ENCODE measurements at regions not wholly inside any gene's neighbourhood (a gene's known extent, or its start where the extent isn't known, plus 50 kb on each side); places are given as distances from the start of the nearest gene placed in this dataset.

GRCh38 chr17:77492446-77493237 is 351.9 kb downstream of the SEC14L1 start:
- H3K4me3 ChIP-seq (ENCODE audit: low read length), result no peak overlapping the region
- no peak overlapping the region for H3K9ac ChIP-seq (ENCODE audit: low read length)
- H3K4me2 ChIP-seq (ENCODE audit: low read length), result no peak overlapping the region
- TF ChIP-seq CTCF (IDR thresholded peaks at IDR 0.05; ENCODE audit: low read depth, low read length), result no peak
- TF ChIP-seq EZH2phosphoT487 (IDR thresholded peaks at IDR 0.05; ENCODE audit: low read depth), result no peak
- H2AFZ ChIP-seq (ENCODE audit: low read depth, low read length), result no peak overlapping the region
- H4K20me1 ChIP-seq (ENCODE audit: insufficient read depth, low read length), result 0 out of 2 replicates have a peak, but pooled peaks cover 2% of the 10 kb centered on the region
- peaks cover 6% of the 10 kb centered on the region for H3K36me3 ChIP-seq (replicated peaks; ENCODE audit: low read depth, low read length)
- no peaks in the 10 kb centered on the region for H3K27me3 ChIP-seq (ENCODE audit: low read depth, low read length)
- no peaks in the 10 kb centered on the region for H3K9me3 ChIP-seq (ENCODE audit: insufficient read depth, low read length)
- H3K4me1 ChIP-seq (ENCODE audit: low read length), result peaks cover 6% of the 10 kb centered on the region
- H3K27ac ChIP-seq (ENCODE audit: low read length), result no peak overlapping the region
- H3K79me2 ChIP-seq (ENCODE audit: low read length), result no peaks in the 10 kb centered on the region

DNA sequence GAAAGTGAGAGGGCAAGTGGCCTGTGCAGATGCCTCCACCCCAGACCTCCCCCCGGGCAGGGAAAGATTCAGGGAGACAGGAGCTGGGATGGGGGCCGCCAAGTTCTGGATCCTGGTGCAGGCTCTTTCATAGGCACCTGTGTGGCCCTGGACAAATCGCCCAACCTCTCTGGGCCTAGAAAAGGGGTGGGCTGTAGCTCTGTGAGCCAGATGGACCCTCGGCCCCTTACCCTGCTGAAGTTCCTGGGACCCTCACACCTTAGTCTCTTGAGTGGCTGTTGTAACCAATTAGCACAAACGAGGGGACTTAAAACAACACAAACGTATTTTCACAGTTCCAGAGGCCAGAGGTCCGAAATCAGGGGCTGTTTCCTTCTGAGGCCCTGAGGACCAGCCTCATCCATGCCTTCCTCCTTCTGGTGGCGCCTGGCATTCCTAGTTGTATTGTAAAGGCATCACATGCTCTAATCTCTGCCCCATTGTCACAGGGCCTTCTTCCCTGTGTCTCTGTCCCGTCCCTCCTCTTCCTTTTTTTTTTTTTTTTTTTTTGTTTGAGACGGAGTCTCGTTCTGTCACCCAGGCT is 352.6 kb downstream of the SEC14L1 start:
- Histone ChIP-seq H3K27ac (ENCODE audit: low read length) (no peak overlapping the region), H3K4me1 (ENCODE audit: low read length) (peaks cover 6% of the 10 kb centered on the region), H3K36me3 (replicated peaks; ENCODE audit: low read depth, low read length) (peaks cover 6% of the 10 kb centered on the region), H2AFZ (ENCODE audit: low read depth, low read length) (no peak overlapping the region), H3K9me3 (ENCODE audit: insufficient read depth, low read length) (no peaks in the 10 kb centered on the region), H4K20me1 (ENCODE audit: insufficient read depth, low read length) (0 out of 2 replicates have a peak, but pooled peaks cover 2% of the 10 kb centered on the region), H3K4me3 (ENCODE audit: low read length) (no peak overlapping the region), H3K79me2 (ENCODE audit: low read length) (no peaks in the 10 kb centered on the region), H3K9ac (ENCODE audit: low read length) (no peak overlapping the region), H3K4me2 (ENCODE audit: low read length) (no peak overlapping the region), H3K27me3 (ENCODE audit: low read depth, low read length) (no peaks in the 10 kb centered on the region)
- TF ChIP-seq EZH2phosphoT487 (IDR thresholded peaks at IDR 0.05; ENCODE audit: low read depth) (no peak), CTCF (IDR thresholded peaks at IDR 0.05; ENCODE audit: low read depth, low read length) (no peak)

- Histone ChIP-seq H2AFZ (ENCODE audit: low read depth, low read length) (no peak overlapping the region), H3K79me2 (ENCODE audit: low read length) (no peaks in the 10 kb centered on the region), H3K4me2 (ENCODE audit: low read length) (no peak overlapping the region), H4K20me1 (ENCODE audit: insufficient read depth, low read length) (0 out of 2 replicates have a peak, but pooled peaks cover 2% of the 10 kb centered on the region), H3K9me3 (ENCODE audit: insufficient read depth, low read length) (no peaks in the 10 kb centered on the region), H3K4me1 (ENCODE audit: low read length) (peaks cover 6% of the 10 kb centered on the region), H3K9ac (ENCODE audit: low read length) (no peak overlapping the region), H3K4me3 (ENCODE audit: low read length) (no peak overlapping the region), H3K27ac (ENCODE audit: low read length) (no peak overlapping the region), H3K36me3 (replicated peaks; ENCODE audit: low read depth, low read length) (peaks cover under 1% of the 10 kb centered on the region), H3K27me3 (ENCODE audit: low read depth, low read length) (no peaks in the 10 kb centered on the region)
- TF ChIP-seq EZH2phosphoT487 (IDR thresholded peaks at IDR 0.05; ENCODE audit: low read depth) (no peak), CTCF (IDR thresholded peaks at IDR 0.05; ENCODE audit: low read depth, low read length) (no peak)
Observed at GRCh38 chr17:77493901-77494663, 353.3 kb downstream of the SEC14L1 start.

Measured in OCI-LY3 (cell line).